Activated CD8-positive, alpha-beta memory T cell treated with anti-CD3 and anti-CD28 coated beads for 24 hours (primary cell): ENCODE measurements at regions not wholly inside any gene's neighbourhood (a gene's known extent, or its start where the extent isn't known, plus 50 kb on each side); places are given as distances from the start of the nearest gene placed in this dataset.

Experiments used
- DNase-seq: peaks from one replicate; pipeline ENCODE4 v3.0.0-alpha.2; 2020

DNA sequence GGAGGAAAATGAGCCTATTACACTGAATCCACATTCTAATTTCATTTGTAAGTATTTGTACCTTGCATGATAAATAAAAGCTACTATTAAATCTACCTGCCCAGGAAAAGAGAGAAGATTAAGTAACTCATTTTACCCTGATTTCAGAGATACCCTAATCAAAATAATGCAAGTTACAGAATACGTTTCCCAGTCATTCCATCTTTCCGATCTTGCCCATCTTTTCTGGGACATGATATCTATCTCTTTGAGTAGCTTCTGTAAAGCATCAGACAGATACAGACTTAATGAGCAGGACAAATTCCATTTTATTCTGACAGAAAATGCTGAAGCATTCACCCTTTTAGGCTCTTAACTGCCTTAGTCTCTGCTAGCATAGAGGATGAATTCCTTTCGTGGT lies 56.6 kb downstream of the SPRY2 start:
- no peak for DNase-seq

DNA sequence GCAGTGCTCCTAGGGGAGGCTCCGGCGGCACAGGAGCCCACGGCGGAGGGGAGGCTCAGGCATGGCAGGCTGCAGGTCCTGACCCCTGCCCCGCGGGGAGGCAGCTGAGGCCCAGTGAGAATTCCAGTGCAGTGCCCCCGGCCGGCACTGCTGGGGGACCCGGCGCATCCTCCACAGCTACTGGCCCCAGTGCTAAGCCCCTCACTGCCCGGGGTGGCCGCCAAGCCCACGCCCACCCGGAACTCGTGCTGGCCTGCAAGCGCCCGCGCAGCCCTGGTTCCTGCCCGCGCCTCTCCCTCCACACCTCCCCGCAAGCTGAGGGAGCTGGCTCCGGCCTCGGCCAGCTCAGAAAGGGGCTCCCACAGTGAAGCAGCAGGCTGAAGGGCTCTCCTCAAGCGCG lies 62.2 kb downstream of the SPRY2 start:
- DNase-seq: no peak

DNA sequence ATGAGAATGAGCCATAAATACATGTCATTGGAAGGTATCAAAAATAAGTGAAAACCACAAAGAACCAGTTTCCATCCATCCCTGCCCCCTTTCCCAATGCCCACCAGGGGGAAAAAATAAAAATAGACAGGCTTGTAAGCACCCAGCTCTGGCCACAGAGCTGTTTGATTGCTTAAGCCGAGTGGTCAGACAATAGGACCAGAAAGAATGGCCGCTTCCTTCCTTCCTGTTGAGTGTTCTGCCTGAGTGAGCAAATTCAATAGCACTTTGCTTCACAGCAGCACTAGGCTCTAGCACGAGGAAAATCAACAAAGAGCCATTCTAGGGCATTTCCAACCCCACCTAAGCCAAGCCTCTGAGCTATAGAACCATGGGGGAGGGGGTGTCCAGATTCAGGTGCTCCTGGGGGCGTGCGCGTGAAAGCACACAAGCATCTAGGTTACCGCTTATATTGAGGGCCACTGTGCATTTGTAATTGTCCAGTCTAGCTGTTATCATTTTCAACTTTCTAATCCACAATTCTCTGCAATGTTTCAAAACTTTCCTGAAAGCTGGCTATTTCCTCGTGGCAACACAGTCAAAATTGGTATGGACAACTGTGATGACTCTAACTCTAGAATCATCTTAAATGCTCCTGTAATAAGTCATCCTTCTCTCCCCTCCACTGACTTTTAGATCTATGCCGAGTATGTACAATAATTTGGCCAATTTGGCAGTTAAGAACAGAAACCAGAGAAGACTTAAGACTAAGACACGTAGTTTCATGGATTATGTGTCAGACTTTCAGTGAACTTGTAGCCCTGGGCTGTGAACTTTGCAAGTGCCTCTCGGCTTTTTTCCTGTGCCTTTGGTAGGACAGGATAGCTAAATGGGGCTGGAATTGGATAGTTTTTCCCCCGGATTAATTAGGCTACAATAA lies 64.3 kb downstream of the SPRY2 start:
- no peak for DNase-seq

DNA sequence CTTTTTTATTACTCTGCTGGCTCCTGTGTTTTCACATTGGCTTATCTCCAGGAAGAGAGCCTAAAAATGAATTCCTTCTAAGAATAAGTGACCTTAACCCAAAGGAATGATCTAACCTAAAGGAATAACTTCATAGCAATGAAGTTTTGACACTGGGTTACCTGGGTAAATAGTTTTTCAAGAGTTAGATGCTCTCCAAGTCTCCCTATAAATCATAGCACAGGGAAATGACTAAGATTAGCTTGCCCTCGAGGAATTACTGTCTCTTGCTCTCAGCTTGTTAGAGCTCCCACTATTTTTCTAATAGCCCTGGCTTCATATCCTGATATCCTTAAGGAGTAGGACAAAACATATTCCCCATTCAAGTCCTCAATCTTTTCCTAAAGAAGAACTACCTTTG lies 66.3 kb downstream of the SPRY2 start:
- no peak for DNase-seq

DNA sequence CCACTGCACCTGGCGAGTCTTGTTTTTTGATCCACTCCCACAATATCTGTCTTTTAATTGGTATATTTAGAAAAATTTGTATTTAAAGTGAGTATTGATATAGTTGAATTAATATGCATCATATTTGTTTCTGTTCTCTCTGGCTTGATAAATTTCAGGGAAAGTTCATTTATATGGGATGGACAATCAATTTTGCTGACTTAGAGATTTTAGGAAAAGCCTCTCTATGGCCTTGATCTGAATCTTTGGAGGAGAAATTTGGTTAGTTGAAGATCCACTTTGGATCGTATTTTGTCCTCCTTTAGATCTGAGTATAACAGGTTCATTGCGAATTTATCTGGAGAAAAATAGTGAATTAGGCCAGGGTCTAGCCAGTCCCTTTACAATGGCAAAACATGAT lies 67.2 kb downstream of the SPRY2 start:
- DNase-seq: no peak

DNA sequence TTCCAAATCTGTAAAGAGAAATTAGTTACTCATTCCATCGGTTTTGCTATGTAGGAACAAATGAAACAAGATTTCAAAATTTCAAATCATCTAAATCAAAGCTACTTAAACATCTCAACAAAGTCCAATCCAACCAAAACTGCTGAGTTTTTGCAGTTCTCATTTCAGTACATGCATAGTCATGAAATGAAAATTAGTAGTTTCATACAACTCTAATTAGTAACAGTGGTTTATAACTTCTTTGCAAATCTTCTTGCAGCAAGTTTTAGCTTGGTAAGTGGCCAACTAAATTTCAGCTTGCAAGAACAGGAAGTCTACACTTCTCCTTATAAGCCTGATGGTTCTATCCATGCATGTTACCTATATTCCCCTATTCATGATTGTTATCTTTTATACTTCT lies 75.6 kb downstream of the SPRY2 start:
- DNase-seq: no peak

DNA sequence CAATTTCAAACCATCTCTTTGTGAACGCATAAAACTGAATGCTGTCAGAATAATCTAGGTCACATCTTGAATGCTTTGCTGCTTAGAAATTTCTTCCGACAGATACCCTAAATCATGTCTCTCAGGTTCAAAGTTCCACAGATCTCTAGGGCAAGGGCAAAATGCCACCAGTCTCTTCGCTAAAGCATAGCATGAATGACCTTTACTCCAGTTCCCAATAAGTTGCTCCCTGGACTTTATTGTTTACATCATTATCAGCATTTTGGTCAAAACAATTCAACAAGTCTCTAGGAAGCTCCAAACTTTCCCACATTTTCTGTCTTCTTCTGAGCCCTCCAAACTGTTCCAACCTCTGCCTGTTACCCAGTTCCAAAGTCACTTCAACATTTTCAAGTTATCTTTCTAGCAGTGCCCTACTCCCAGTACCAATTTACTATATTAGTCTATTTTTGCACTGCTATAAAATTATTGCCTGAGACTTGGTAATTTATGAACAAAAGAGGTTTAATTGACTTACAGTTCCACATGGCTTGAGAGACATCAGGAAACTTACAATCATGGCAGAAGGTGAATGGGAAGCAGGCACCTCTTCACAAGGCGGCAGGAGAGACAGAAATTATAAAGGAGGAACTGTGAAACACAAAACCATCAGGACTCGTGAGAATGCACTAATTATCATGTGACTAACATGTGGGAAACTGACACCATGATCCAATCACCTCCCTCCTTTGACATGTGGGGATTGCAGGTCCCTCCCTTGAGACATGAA lies 77.0 kb downstream of the SPRY2 start:
- no peak for DNase-seq

DNA sequence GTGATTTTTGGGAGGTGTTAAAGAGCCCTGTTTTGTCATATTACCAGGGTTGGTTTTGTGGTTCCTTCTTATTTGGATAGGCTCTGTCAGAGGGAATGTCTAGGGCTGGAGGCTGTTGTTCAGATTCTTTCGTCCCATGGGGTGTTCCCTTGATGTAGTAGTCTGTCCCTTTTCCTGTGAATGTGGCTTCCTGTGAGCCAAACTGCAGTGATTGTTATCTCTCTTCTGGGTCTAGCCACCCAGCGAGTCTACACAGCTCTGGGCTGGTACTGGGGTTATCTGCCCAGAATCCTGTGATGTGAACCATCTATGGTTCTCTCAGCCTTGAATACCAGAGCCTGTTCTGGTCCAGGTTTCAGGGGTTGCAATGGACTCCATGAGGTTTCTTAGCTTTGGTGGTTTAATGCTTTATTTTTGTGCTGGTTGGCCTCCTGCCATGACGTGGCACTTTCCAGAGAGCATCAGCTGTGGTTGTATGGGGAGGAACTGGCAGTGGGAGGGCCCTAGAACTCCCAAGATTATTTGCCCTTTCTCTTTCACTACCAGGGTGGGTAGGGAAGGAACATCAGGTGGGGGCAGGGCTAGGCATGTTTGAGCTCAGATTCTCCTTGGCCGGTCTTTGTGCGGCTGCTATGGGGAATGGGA lies 78.8 kb downstream of the SPRY2 start:
- DNase-seq: no peak

DNA sequence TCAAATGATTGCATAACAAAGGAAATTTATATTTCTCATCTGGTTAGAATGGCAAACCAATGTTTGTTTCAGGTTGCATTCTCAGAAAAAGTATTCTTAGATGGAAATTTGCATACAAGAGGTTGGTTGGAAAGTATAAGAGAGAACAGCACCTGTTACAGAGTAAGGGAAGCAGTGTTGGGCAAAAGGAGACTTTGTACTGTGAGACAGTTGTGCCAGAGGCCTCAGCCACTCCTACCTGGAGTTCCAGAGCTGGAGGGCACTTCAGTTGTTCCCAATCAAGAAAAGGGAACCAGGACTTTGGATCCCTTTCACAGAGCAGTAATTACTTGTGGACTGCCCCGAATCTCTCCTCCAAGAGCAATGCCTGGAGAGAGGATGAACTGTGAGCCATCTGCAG lies 81.8 kb downstream of the SPRY2 start:
- no peak for DNase-seq

DNA sequence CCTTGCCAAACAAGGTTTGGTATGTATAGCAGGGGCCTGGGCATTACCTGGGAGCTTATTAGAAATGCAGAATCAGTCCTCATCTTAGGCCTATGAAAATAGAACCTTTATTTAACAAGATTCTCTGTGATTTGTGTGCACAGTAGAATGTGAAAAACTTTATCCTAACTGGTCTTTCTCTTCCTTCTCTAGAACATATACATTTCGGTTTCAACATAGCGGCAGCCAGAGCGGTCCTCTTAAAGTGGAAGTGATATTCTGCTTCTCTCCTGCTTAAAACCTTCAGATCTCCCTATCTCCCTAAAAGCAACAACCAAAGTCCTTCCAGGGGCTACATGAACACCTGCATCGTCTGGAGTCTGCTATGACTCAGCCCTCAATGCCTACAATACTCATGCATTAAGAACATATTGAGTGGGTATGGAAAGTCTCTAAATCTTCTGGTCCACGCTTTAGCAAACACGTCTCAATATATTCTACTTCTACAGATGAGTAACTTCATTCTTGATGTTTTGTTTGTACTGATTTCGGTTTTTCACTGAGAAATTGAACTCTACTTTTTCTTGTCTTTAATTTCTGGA lies 84.5 kb downstream of the SPRY2 start:
- DNase-seq: no peak

DNA sequence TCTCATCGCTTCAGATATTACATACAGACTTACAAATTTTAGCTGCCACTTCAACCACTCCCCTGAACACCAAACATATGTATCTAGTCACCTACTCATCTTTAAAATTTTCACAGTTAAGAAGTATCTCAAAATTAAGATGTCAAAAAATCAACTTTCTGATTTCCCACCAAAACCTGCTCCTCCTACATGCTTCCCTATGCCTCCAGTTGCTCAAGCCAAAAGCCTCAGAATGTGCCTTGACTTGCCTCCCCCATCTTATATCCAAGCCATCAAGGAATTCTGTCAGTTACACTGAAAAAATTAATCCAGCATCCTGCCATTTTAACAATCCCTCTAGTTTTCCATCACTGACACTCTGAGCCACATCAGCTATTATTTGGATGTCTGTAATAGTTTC lies 85.0 kb downstream of the SPRY2 start:
- no peak for DNase-seq

DNA sequence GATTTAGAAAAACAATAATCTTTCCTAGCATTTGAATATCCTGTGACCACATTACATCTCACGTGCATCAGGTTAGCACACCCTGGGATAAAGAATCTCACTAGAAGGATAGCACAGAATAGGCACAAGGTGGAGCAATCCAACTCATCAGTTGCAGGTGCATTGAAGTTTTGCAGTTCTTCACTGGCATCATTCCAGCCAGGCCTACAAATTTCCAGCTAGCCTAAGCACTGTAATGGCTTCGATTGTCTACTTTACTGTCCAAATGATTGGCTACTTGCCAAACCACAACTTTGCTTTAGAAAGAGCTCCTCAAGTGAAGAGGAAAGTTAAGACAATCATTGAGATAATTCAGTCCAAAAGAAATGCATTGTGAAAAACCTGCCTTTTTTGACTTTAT lies 89.5 kb downstream of the SPRY2 start:
- DNase-seq: no peak

DNA sequence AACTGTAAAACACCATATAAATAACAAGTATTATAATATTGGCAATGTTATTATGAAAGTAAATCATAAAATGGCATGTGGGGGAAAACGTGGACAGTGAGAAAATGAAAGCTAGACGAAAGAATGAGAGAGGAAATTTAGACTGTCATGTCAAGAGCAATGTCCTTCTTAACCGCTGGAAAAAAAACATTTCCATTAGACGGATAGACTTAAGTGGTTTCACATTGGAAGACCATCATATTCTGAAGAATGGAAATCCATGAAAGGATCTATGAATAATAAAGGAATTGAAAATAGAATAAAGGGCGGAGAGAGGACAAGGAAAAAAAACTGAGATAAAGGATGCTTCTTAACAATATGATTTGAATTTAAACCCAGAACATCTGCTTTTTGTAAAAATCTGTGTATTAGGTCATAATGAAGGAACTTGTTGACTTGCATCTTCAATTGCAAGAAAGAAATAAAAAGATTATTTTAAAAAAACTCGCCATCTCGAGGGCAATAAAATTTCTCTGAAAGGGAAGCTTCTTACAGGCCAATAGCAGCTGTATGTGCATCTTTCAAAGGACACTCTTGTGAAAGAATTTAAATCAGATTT lies 90.6 kb downstream of the SPRY2 start:
- no peak for DNase-seq

DNA sequence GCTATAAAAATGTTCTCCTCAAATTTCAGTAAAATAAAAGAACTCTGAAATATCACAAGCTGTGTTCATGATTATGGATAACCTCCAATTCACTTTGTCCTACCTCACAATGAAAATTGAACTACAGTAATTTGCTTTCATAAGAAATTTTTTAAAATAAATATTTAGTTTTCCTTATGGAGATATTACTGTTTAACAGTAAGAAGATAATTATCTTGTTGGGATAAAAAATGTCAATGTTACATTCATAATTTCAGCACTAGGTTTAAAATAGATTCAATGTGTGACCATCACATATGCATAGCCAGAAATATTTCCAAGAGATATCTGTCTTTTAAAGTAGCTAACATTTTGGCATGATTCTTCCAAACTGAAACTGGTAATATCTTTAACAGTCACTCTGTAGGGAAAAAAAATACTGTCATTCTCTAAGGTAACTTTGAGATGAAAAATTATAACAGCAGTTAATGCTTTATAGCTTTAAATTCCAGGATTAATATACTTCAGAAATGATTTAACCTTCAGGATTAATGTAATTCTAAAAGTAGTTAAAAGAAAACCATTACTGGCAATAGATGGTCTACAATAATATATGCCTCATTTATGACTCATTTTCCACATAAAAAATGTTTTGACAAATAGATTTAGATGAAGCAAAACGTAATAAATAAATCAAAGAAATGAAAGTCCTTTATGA lies 91.3 kb downstream of the SPRY2 start:
- DNase-seq: no peak

DNA sequence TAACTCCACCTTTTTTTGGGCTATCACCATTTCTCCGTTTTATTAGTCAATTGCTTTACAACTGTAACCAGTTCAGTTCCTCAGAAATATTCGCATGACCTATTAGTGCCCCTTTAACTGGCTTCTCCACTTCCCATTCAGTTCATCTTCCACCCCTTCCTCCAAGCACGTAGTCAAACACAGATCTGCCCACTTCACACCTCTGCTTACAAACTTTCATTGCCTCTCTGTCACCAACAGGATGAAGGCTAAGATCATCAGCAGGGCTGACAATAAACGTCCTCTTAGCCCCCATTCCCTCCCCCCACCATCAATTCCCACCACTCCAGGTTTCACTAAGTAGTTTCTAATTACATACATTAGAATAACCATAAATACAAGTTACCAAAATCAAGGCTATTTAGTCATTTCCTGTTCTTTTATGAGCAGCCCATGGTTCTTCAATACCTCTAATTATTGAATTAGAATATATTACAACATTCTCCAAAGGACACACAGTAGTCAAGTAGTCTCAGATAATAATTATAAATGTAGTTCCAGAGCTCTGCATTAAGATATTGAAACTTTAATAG lies 95.7 kb downstream of the SPRY2 start:
- DNase-seq: no peak

DNA sequence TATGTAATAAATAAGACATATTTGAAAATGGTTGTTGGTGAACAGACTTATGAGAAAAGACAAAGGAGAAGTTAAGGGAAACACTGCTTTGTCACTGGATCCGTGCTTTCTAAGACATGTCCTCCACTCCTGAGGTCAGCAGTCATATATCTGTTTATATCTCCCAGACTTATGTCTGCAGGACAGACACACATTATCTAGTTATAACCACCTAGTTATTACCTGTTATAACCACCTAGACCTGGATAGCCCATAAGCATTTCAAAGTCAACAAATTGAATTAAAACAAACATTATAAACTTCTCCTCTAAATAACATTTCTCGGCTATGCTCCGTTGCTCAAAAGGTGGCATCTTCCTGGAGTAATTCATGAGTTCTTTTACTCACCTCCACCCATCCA lies 96.4 kb downstream of the SPRY2 start:
- no peak for DNase-seq

DNA sequence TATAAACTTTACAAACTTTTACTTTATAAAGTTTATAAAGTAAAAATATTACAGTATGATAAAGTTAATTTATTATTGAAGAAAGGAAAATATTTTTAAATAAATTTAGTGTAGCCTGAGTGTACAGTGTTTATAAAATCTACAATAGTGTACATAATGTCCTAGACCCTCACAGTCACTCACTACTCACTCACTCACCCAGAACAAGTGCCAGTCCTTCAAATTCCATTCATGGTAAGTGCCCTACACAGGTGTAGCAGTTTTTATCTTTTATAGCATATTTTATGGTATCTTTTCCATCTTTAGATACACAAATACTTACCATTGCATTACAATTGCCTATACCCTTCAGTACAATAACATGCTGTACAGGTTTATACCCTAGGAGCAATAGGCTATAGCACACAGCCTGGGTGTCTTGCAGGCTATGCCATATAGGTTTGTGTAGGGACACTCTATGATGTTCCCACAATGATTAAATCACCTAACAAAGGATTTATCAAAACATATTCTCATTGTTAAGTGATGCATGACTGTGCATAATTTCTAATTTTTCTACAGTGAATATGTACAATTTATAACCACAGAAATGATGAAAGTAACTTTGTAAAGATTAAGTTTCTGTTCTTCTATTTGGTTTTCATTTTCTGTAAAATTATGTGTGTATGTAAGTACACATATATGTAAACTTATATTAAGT lies 98.0 kb downstream of the SPRY2 start:
- DNase-seq: no peak

DNA sequence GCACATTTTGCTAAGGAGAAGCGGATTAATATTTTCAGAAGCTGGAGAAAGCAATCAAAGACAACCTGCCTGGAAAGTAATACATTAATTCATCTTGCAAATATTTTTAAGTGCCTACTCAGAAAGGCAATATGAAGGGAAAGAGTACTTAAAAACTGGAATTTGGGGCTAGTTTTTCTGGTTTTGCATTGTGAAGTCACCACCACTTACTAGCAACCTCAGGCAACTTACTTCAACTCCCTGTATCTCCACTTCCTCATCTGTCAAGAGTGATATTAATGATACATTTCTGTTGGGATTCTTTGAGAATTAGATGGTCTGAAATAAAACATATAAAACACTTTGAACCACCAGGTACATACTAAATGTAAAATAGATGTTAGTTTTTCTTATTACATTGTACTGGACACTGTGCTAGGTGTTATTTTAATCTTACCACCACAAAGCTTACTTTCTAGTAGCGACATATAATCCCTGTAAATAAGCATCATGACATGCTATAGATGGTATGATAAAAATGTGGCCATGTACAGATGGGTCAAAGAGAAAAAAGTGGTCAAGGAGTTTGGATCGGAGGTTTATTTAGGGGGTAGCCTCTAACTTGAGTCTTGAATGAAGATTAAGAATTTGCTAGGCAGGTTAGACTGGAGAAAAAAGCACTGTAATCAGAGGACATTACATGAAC lies 101.2 kb downstream of the SPRY2 start:
- no peak for DNase-seq

DNA sequence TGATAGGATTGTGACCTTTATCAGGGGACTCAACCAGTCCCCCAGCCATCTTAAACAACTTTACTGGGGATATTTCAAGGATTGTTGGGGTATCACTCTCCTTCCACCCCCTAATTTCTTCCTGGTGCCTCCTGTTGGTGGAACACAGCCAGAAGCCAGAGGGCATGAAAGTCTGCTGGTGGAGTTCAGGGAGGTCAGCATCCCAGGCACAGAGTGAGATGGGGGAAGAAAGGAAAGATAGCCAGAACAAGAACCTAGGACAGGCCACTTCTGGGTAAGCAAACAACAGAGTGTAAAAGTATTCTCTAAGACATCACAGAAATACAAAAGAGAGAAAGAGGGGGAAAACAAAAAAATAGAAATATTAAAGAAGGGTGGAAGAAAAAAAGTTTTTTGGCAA lies 101.8 kb downstream of the SPRY2 start:
- DNase-seq: no peak

DNA sequence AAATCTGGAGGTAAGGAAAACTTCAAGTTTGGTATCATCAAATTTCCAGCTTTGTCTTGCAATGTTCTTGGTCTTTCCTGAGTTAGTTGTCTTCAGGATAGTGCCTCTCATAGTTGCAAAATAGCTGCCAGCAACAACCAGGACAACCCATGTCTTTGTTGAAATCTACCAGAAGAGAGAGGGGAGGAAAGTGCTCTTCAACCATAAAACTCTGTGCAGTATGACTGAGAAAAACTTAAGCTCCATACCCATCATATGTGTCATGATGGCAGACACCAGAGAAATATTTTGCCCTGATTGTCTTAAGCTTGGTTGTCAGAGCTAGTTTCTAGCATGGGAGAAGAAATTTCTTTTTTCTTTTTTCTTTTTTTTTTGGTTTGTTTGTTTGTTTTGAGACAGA lies 103.3 kb downstream of the SPRY2 start:
- no peak for DNase-seq

DNA sequence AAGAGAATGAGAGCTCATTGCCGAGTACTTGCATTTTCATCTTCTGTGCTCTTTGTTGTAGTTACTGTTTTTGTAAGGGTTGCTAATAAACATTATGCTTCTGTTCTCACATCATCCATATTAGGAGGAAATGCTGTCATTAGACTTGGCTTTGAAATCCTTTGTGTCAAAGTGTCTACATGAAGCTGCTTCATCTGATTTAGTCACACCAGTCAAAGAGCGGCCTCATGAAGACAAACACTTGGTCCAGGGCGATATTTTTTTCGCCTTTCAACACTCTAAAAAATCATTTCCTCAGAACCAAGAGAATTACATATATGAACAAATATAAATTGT lies 105.0 kb downstream of the SPRY2 start:
- no peak for DNase-seq
